ENCODE measurements at regions not wholly inside any gene's neighbourhood (a gene's known extent, or its start where the extent isn't known, plus 50 kb on each side); places are given as distances from the start of the nearest gene placed in this dataset.
"Not testable (repeated sequence)": the region's sequence is repeated elsewhere in the genome, so short reads cannot be mapped to it uniquely, and the experiment has no call there.

DNA sequence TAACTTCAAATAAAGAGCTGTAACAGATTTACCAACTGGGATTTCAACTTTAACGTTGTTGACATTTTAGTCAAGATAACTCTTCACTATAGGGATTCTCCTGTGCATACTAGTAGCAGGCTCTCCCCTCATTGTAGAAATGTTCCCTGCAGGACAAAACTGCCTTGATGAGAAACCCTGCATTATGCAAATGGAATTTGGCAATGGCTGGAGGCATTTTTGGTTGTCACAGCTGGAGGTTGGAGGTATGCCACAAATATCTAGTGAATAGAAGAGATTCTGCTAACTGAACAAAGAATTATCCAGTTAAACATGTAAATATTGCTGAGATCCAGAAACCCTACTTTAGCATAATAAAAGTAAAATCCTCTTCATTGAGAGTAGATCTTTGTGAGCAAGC is 928.8 kb upstream of the ALCAM start:
- H3K4me3 ChIP-seq (ENCODE audit: low read depth, low read length): no peak overlapping the region
- TF ChIP-seq, protein P1, sequence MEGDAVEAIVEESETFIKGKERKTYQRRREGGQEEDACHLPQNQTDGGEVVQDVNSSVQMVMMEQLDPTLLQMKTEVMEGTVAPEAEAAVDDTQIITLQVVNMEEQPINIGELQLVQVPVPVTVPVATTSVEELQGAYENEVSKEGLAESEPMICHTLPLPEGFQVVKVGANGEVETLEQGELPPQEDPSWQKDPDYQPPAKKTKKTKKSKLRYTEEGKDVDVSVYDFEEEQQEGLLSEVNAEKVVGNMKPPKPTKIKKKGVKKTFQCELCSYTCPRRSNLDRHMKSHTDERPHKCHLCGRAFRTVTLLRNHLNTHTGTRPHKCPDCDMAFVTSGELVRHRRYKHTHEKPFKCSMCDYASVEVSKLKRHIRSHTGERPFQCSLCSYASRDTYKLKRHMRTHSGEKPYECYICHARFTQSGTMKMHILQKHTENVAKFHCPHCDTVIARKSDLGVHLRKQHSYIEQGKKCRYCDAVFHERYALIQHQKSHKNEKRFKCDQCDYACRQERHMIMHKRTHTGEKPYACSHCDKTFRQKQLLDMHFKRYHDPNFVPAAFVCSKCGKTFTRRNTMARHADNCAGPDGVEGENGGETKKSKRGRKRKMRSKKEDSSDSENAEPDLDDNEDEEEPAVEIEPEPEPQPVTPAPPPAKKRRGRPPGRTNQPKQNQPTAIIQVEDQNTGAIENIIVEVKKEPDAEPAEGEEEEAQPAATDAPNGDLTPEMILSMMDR (IDR thresholded peaks at IDR 0.05; ENCODE audit: borderline replicate concordance, insufficient read depth, low read depth, low read length): no peak

DNA sequence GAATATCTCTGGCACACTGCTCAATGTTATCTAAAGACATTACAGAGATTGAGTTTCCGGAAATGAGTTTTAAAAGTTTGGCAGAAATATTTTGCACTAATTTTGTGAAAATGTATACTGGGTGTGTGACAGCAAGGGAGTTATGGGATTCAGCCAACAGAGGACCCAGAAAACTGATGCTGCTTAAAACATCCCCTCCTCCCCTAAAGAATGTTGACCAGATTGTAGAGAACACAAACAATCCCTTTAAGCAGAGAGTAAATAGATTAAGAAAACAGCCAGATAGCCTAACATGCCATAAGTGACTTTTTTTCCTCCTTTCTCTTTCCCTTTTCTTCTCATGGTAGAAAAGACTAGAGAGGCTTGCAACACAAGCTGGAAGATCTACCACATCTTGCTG is 928.0 kb upstream of the ALCAM start:
- TF ChIP-seq, protein P1 (IDR thresholded peaks at IDR 0.05; ENCODE audit: borderline replicate concordance, insufficient read depth, low read depth, low read length): no peak
- H3K4me3 ChIP-seq (ENCODE audit: low read depth, low read length): no peak overlapping the region

DNA sequence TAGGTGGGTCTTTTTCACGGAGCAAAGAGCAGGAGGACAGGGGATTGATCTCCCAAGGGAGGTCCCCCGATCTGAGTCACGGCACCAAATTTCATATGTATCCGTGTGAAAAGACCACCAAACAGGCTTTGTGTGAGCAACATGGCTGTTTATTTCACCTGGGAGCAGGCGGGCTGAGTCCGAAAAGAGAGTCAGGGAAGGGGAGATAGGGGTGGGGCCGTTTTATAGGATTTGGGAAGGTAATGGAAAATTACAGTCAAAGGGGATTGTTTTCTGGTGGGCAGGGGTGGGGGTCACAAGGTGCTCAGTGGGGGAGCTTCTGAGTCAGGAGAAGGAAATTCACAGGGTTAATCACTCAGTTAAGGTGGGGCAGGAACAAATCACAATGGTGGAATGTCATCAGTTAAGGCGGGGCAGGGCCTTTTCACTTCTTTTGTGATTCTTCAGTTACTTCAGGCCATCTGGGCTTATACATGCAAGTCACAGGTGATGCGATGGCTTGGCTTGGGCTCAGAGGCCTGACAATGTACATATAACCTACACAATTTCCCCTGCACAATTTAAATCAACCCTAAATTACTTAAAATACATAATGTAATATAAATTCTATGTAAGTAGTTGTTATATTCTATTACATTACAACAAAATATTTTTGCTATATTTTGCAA is 921.3 kb upstream of the ALCAM start:
- H3K4me3 ChIP-seq (ENCODE audit: low read depth, low read length): not testable (repeated sequence)

DNA sequence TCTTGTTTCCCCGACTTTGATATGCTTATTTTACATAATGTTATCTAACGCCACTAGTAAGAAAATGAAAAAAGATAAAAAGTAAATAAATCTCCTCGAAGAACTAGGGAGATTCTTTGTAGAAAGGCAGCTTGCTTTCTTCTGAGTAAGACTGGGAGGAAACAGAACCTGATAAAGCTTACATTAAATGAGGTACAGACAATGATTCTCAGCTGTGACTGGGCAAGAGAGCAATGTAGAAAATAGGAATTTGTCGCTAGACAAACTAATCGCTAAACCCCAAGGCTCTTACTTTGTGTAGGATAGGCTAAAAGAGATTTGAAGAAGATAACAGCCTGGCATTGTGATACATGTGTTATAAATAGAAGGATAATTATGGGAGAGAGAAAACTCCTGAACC is 919.0 kb upstream of the ALCAM start:
- H3K4me3 ChIP-seq (ENCODE audit: low read depth, low read length): no peak overlapping the region
- TF ChIP-seq, protein P1 (IDR thresholded peaks at IDR 0.05; ENCODE audit: borderline replicate concordance, insufficient read depth, low read depth, low read length): no peak

DNA sequence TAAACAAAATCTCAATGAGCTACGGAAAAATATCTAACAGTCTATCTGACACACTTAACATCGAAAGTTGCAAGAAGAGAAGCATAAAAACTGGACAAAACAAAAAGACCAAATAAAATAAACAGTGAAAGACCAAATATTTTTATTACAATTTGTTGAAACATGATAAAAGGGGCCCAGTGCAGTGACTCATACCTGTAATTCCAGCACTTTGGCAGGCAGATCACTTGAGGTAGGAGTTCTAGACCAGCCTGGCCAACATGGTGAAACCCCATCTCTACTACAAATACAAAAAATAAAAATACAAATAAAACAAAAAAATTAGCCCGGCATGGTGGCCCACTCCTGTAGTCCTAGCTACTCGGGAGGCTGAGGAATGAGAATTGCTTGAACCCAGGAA is 914.0 kb upstream of the ALCAM start:
- TF ChIP-seq, protein P1 (IDR thresholded peaks at IDR 0.05; ENCODE audit: borderline replicate concordance, insufficient read depth, low read depth, low read length): no peak
- no peak overlapping the region for H3K4me3 ChIP-seq (ENCODE audit: low read depth, low read length)

DNA sequence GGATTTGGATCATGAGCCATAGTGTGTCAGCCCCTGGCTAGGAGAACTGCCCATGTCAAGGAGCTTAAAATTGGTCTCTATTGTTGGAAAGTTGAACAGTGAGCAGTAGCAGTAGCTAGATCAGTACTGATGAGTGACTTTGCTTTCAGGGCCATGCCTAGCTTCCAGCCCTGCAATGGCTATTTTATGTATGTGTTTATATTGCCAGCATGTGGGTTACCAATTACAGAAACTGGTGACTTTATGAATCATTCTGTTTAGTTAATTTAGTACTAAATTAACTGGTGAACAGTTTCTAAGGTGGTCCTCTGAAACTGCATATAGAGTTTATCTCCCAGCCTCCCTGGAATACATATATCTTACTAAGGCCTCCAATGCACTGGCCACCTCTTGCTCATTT is 908.1 kb upstream of the ALCAM start:
- TF ChIP-seq, protein P1 (IDR thresholded peaks at IDR 0.05; ENCODE audit: borderline replicate concordance, insufficient read depth, low read depth, low read length): no peak
- H3K4me3 ChIP-seq (ENCODE audit: low read depth, low read length): no peak overlapping the region

DNA sequence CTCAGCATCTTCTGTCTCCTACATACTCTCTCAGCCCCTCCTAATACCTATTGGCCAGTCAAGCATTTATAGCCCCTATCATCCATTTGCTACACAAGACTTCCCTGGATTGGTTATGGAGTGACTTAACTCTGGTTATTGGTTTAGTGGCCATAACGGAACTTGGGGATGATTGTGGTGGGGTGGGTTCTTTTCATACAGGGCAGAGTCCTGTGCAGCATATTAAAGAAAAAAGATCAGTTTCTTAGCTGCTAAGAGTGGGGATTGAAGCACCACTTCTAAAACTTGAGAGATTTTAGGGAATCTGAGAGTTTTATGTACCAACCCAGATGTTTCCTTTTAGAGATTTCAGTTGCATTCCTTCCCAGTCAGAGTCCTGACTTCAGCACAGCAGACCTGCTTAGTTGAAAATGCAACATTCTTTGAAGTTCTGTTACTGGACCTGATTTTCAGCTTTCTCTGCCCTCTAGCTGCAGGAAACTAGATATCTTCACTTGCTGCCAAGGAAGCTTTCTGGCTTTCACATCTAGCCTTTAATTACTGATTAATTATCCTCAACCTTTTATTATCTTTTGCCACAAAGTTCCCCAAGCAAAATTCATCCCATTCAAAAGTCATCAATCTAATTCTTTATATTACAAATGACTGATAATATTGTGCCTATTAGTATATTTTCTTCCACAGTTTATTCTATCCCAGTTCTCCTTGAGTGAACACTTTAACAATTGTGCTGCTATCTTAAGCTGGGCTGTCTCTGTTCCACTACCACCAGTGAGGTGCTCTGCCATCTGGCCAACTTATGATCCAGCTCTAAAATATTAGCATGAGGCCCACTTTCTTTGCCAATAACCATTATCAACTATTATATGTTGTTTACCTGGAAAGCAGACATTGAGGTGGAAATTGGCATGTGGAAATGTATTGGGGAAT is 906.0 kb upstream of the ALCAM start:
- no peak overlapping the region for H3K4me3 ChIP-seq (ENCODE audit: low read depth, low read length)
- TF ChIP-seq, protein P1 (IDR thresholded peaks at IDR 0.05; ENCODE audit: borderline replicate concordance, insufficient read depth, low read depth, low read length): peak; percentile 11; the same call in 1 of the 2 replicates
